Cardiac muscle cell (in vitro differentiated cells and primary cell): ENCODE measurements at regions not wholly inside any gene's neighbourhood (a gene's known extent, or its start where the extent isn't known, plus 50 kb on each side); places are given as distances from the start of the nearest gene placed in this dataset.

ENCODE experiments used
- DNase-seq, 2 donors: peaks; one replicate each; pipeline versions ENCODE4 v3.0.0 to v3.0.0-alpha.2; 2010 to 2017; ENCODE audit warnings: low read depth in 1 of 2, low spot score in 1 of 2
- H3K27ac ChIP-seq: fragments of 200-600 bp; sonication (generic); 2 replicates; pipeline ENCODE4 v1.5.1; 2016
- H3K27me3 ChIP-seq: fragments of 200-600 bp; sonication (generic); 2 replicates; pipeline ENCODE4 v1.6.0; 2016; ENCODE audit warnings: control low read depth
- H3K36me3 ChIP-seq: fragments of 200-600 bp; sonication (generic); 2 replicates; pipeline ENCODE4 v1.5.1; 2016; ENCODE audit warnings: control low read depth
- H3K4me1 ChIP-seq: fragments of 200-600 bp; sonication (generic); 2 replicates; pipeline ENCODE4 v1.8.1; 2017; ENCODE audit warnings: low read depth, mild to moderate bottlenecking, mixed run types
- H3K4me3 ChIP-seq: fragments of 200-600 bp; sonication (generic); 2 replicates; pipeline ENCODE4 v1.5.1; 2016; ENCODE audit warnings: mild to moderate bottlenecking
- H3K9me3 ChIP-seq: fragments of 200-600 bp; sonication (generic); 2 replicates; pipeline ENCODE4 v1.5.1; 2017; ENCODE audit warnings: low read depth, mild to moderate bottlenecking, control low read depth
- CTCF ChIP-seq: IDR thresholded peaks from 2 replicates; pipeline ENCODE4 v1.5.1; 2012; ENCODE audit warnings: low read depth, mild to moderate bottlenecking, low read length

- no peak for DNase-seq
- Histone ChIP-seq H3K27ac (peak overlapping the region; percentile 0), H3K9me3 (no peaks in the 10 kb centered on the region), H3K36me3 (no peaks in the 10 kb centered on the region), H3K27me3 (no peaks in the 10 kb centered on the region), H3K4me1 (peaks cover 10% of the 10 kb centered on the region), H3K4me3 (no peak overlapping the region)
- TF ChIP-seq CTCF = no peak
These were observed 1083.0 kb upstream of the MAP3K7 start for GRCh38 chr6:91669871-91670268.

GRCh38 chr6:91669154-91669870 lies 1082.4 kb upstream of the MAP3K7 start:
- peak in 1 of 2 donors; percentile 71 for DNase-seq
- Histone ChIP-seq H3K27ac (peak overlapping the region; percentile 0), H3K4me3 (no peak overlapping the region), H3K27me3 (no peaks in the 10 kb centered on the region), H3K4me1 (peaks cover 10% of the 10 kb centered on the region), H3K36me3 (no peaks in the 10 kb centered on the region), H3K9me3 (no peaks in the 10 kb centered on the region)
- no peak for TF ChIP-seq CTCF

GRCh38 chr6:91667596-91667995 lies 1080.7 kb upstream of the MAP3K7 start:
- no peaks in the 10 kb centered on the region for H3K36me3 ChIP-seq
- no peaks in the 10 kb centered on the region for H3K9me3 ChIP-seq
- no peak overlapping the region for H3K27ac ChIP-seq
- H3K4me3 ChIP-seq = no peak overlapping the region
- no peak for DNase-seq
- TF ChIP-seq CTCF = no peak
- peaks cover 10% of the 10 kb centered on the region for H3K4me1 ChIP-seq
- H3K27me3 ChIP-seq = no peaks in the 10 kb centered on the region

- H3K9me3 ChIP-seq = no peaks in the 10 kb centered on the region
- DNase-seq = no peak
- no peaks in the 10 kb centered on the region for H3K27me3 ChIP-seq
- H3K27ac ChIP-seq = no peak overlapping the region
- no peak overlapping the region for H3K4me3 ChIP-seq
- H3K36me3 ChIP-seq = no peaks in the 10 kb centered on the region
- H3K4me1 ChIP-seq = peaks cover 4% of the 10 kb centered on the region
- TF ChIP-seq CTCF = no peak
These were observed 1077.6 kb upstream of the MAP3K7 start for GRCh38 chr6:91664327-91664959.

GRCh38 chr6:91660893-91661292 lies 1074.0 kb upstream of the MAP3K7 start:
- no peak overlapping the region for H3K27ac ChIP-seq
- no peak for TF ChIP-seq CTCF
- H3K36me3 ChIP-seq = no peaks in the 10 kb centered on the region
- H3K9me3 ChIP-seq = no peaks in the 10 kb centered on the region
- no peak overlapping the region for H3K4me3 ChIP-seq
- no peaks in the 10 kb centered on the region for H3K4me1 ChIP-seq
- no peaks in the 10 kb centered on the region for H3K27me3 ChIP-seq
- DNase-seq = no peak
